ENCODE measurements at regions not wholly inside any gene's neighbourhood (a gene's known extent, or its start where the extent isn't known, plus 50 kb on each side); places are given as distances from the start of the nearest gene placed in this dataset.

GRCh38 chr2:138928374-138929021 lies 148.3 kb upstream of the NXPH2 start:
- 8% methylated on average over 1 of the region's 1 CpG for WGBS (ENCODE audit: low lambda C conversion rate)
- TF ChIP-seq CTCF (IDR thresholded peaks at IDR 0.05) (no peak), CHD2 (IDR thresholded peaks at IDR 0.05; ENCODE audit: low read length, partially characterized antibody) (no peak), EP300 (IDR thresholded peaks at IDR 0.05; ENCODE audit: borderline replicate concordance in 1 of 2, low read depth in 1 of 2, low read length in 1 of 2) (no peak), NRF1 (IDR thresholded peaks at IDR 0.05; ENCODE audit: low read depth, low read length) (no peak), MAX (IDR thresholded peaks at IDR 0.05; ENCODE audit: low read depth) (no peak), ZBTB33 (IDR thresholded peaks at IDR 0.05; ENCODE audit: borderline replicate concordance, low read depth) (no peak), EZH2phosphoT487 (IDR thresholded peaks at IDR 0.05; ENCODE audit: borderline replicate concordance, low read depth) (no peak), FOXM1 (IDR thresholded peaks at IDR 0.05; ENCODE audit: low read depth) (no peak), TAF1 (IDR thresholded peaks at IDR 0.05; ENCODE audit: borderline replicate concordance, low read depth, low read length) (no peak), ELF1 (IDR thresholded peaks at IDR 0.05) (no peak), PBX3 (IDR thresholded peaks at IDR 0.05) (no peak), YY1 (IDR thresholded peaks at IDR 0.05; ENCODE audit: low read depth) (no peak), SMC3 (IDR thresholded peaks at IDR 0.05; ENCODE audit: low read depth, low read length) (no peak), TCF12 (IDR thresholded peaks at IDR 0.05) (no peak), RFX5 (IDR thresholded peaks at IDR 0.05; ENCODE audit: low read length) (no peak), NFIC (IDR thresholded peaks at IDR 0.05; ENCODE audit: borderline replicate concordance) (no peak), FOXJ3 (CRISPR knock-in tag; IDR thresholded peaks at IDR 0.05) (no peak)
- Histone ChIP-seq H3K79me2 (ENCODE audit: insufficient read depth) (no peaks in the 10 kb centered on the region), H3K27ac (ENCODE audit: low read depth in 2 of 2, low read length in 1 of 2) (no peak overlapping the region), H3K9me2 (no peaks in the 10 kb centered on the region), H3K9ac (no peak overlapping the region), H3K4me1 (ENCODE audit: control insufficient read depth in 1 of 2, insufficient read depth in 2 of 2, low read depth in 1 of 2, low read length in 1 of 2) (no peaks in the 10 kb centered on the region; a peak in 1 of 4 replicates), H3K4me3 (ENCODE audit: low read depth in 2 of 2, low read length in 1 of 2) (no peak overlapping the region), H3K9me3 (no peaks in the 10 kb centered on the region), H3F3A (replicated peaks; ENCODE audit: insufficient read depth) (no peaks in the 10 kb centered on the region), H3K4me2 (no peak overlapping the region), H3K36me3 (replicated peaks in 1 of 2; ENCODE audit: control insufficient read depth in 1 of 2, insufficient read depth in 2 of 2, low read length in 1 of 2) (no peaks in the 10 kb centered on the region), H3K27me3 (ENCODE audit: insufficient read depth) (no peaks in the 10 kb centered on the region; the same call in 1 of the 2 replicates), H2AFZ (ENCODE audit: low read depth) (no peak overlapping the region), H4K20me1 (ENCODE audit: insufficient read depth) (no peaks in the 10 kb centered on the region)
- POLR2A ChIA-PET = no interaction called here
- CTCF ChIA-PET = no interaction called here
- DNase-seq = no peak

All from SK-N-SH (cell line).